K562 (cell line): ENCODE measurements at regions not wholly inside any gene's neighbourhood (a gene's known extent, or its start where the extent isn't known, plus 50 kb on each side); places are given as distances from the start of the nearest gene placed in this dataset.

Source experiments
- ATAC-seq: fragments of 200-7000 bp; cut with Tn5 transposase; 3 replicates; pipeline ENCODE4 v1.9.1; 2020; ENCODE audit warnings: moderate library complexity
- BruUV-seq: library from RNA; stranded (reverse); fragments of 400-500 nt; replicated peaks from 2 replicates; lab custom pipeline; 2021; lab: Mats Ljungman, UMichigan
- CTCF ChIA-PET: fragments of 300-600 bp; formaldehyde crosslinking; extraction: SDS; loops from one replicate; lab custom pipeline; 2021; ENCODE audit warnings: low intra/inter-chr PET ratio; lab: Yijun Ruan, JAX
- POLR2A ChIA-PET: fragments of 300-600, 350-650 bp; sonication (Branson Sonifier 250); formaldehyde crosslinking; extraction: SDS; loops from one replicate; lab custom pipeline; 2021; ENCODE audit warnings: antibody characterized with exemption, inconsistent platforms; lab: Yijun Ruan, JAX
- DNase-seq, 4 experiments: peaks; one replicate each; pipeline versions ENCODE4 v3.0.0 to v3.0.0-alpha.2; 2011 to 2018; ENCODE audit warnings: low spot score in 3 of 4, mixed read lengths in 3 of 4; ENCODE audit errors: extremely low read depth in 1 of 4
- FAIRE-seq: peaks from 2 replicates; lab custom pipeline; 2011; peaks lifted over from hg19 to GRCh38; lab: Jason Lieb, UNC
- H2AFZ ChIP-seq: 2 replicates; pipeline ENCODE4 v1.6.0; 2011; ENCODE audit warnings: low read depth, low read length, control low read depth, inconsistent platforms
- H3K27ac ChIP-seq: fragments of 200-600 bp; 3 replicates; pipeline ENCODE4 v1.8.0; 2011; ENCODE audit warnings: low read depth, mild to moderate bottlenecking, control low read depth, inconsistent platforms, low read length, moderate library complexity, mixed read lengths; ENCODE audit errors: extremely low read depth
- H3K27me3 ChIP-seq, 2 experiments: fragments of 300-600 bp in 1 of 2; 2 replicates in 1 of 2; 3 replicates in 1 of 2; pipeline versions ENCODE4 v1.6.0 to v1.8.0; 2011; ENCODE audit warnings: inconsistent platforms in 2 of 2, low read length in 2 of 2, mild to moderate bottlenecking in 1 of 2, mixed read lengths in 1 of 2, moderate library complexity in 1 of 2; ENCODE audit not compliant: control insufficient read depth in 2 of 2, insufficient read depth in 2 of 2
- H3K36me3 ChIP-seq: fragments of 300-600 bp; 3 replicates; pipeline ENCODE4 v1.8.0; 2011; ENCODE audit warnings: mild to moderate bottlenecking, low read length, inconsistent platforms; ENCODE audit not compliant: control insufficient read depth, insufficient read depth
- H3K4me1 ChIP-seq, 2 experiments: fragments of 200-600 bp in 1 of 2; replicated peaks in 1 of 2; 2 replicates in 1 of 2; 3 replicates in 1 of 2; pipeline versions ENCODE4 v1.5.1 to v1.8.0; 2011; ENCODE audit warnings: inconsistent platforms in 2 of 2, low read length in 2 of 2, mild to moderate bottlenecking in 1 of 2, mixed read lengths in 1 of 2, moderate library complexity in 1 of 2; ENCODE audit not compliant: control insufficient read depth in 2 of 2, insufficient read depth in 2 of 2
- H3K4me2 ChIP-seq: 2 replicates; pipeline ENCODE4 v1.6.1; 2011; ENCODE audit warnings: low read length, control low read depth, inconsistent platforms, mixed read lengths; ENCODE audit not compliant: insufficient read depth
- H3K4me3 ChIP-seq: fragments of 200-600 bp; sonication (generic), shearing (Covaris generic); 2 replicates; pipeline ENCODE4 v1.5.1; 2016; ENCODE audit warnings: control low read depth, inconsistent platforms
- H3K79me2 ChIP-seq: fragments of 200-600 bp; 3 replicates; pipeline ENCODE4 v1.8.0; 2011; ENCODE audit warnings: low read length, inconsistent platforms; ENCODE audit not compliant: control insufficient read depth, insufficient read depth
- H3K9ac ChIP-seq, 2 experiments: 2 replicates each; pipeline versions ENCODE4 v1.6.0 to v1.6.1; 2011; ENCODE audit warnings: low read depth in 2 of 2, low read length in 2 of 2, control low read depth in 1 of 2, inconsistent platforms in 1 of 2, mild to moderate bottlenecking in 1 of 2, mixed read lengths in 1 of 2; ENCODE audit not compliant: insufficient read depth in 1 of 2
- H3K9me1 ChIP-seq: one replicate; pipeline ENCODE4 v1.6.0; 2011; ENCODE audit warnings: inconsistent platforms, mild to moderate bottlenecking, low read length, moderate library complexity; ENCODE audit not compliant: control insufficient read depth, insufficient read depth
- H3K9me3 ChIP-seq: replicated peaks from 2 replicates; pipeline ENCODE4 v1.5.1; 2011; ENCODE audit warnings: low read depth, low read length, inconsistent platforms; ENCODE audit not compliant: control insufficient read depth, insufficient read depth
- H4K20me1 ChIP-seq: replicated peaks from 2 replicates; pipeline ENCODE4 v1.6.1; 2011; ENCODE audit warnings: low read length, inconsistent platforms, mixed read lengths; ENCODE audit not compliant: control insufficient read depth, insufficient read depth
- ESRRB ChIP-seq: fragments of 250-450 bp; sonication (Bioruptor Pico); IDR thresholded peaks from 2 replicates; pipeline ENCODE4 v1.5.0; 2020; ENCODE audit warnings: mild to moderate bottlenecking, moderate library complexity, borderline replicate concordance
- PTTG1 ChIP-seq: fragments of 450-650 bp; IDR thresholded peaks from 2 replicates; pipeline ENCODE4 v1.6.1; 2016; ENCODE audit warnings: low read depth, mild to moderate bottlenecking, missing genetic modification characterization, missing compliant biosample characterization
- RB1 ChIP-seq: fragments of 450-650 bp; IDR thresholded peaks from 2 replicates; pipeline ENCODE4 v1.6.1; 2017; ENCODE audit warnings: low read depth, mild to moderate bottlenecking
- STAT5A ChIP-seq: IDR thresholded peaks from 2 replicates; pipeline ENCODE4 v1.6.1; 2012; ENCODE audit warnings: low read length, inconsistent platforms, borderline replicate concordance
- ZNF217 ChIP-seq: sonication (generic); formaldehyde crosslinking; IDR thresholded peaks from 2 replicates; pipeline ENCODE4 v1.8.0; 2022; ENCODE audit warnings: mild to moderate bottlenecking, missing genetic modification reagents
- WGBS: fragments of 100-300 bp; shearing (Covaris generic); methylation state at CpG from one replicate; pipeline ENCODE4 v1.1.6; 2016; ENCODE audit warnings: low coverage, mixed read lengths; ENCODE audit not compliant: insufficient coverage; ENCODE audit errors: missing lambda C conversion rate; 5-methylcytosine and 5-hydroxymethylcytosine counted together
- in situ Hi-C: fragments of 300-500 bp; cut with MboI; formaldehyde crosslinking; loops from 4 replicates; pipeline ENCODE4 v1.15.0; 2018; ENCODE audit warnings: inconsistent platforms, mixed read lengths
- intact Hi-C: fragments of 100-400 bp; cut with micrococcal nuclease; formaldehyde crosslinking; loops from 2 replicates; pipeline ENCODE4 v1.14.2; 2022
- TF ChIP-seq, protein P1 (sequence below): fragments of 200-600 bp; sonication (generic); IDR thresholded peaks from one replicate; pipeline ENCODE4 v1.6.1; 2012; ENCODE audit warnings: mild to moderate bottlenecking, low read depth, low read length, inconsistent platforms
- TF ChIP-seq, protein P2 (sequence below): IDR thresholded peaks from 3 replicates; pipeline ENCODE4 v1.6.1; 2011; ENCODE audit warnings: borderline replicate concordance, mild to moderate bottlenecking, moderate library complexity; ENCODE audit not compliant: insufficient read length; ENCODE audit errors: extremely low read depth

DNA sequence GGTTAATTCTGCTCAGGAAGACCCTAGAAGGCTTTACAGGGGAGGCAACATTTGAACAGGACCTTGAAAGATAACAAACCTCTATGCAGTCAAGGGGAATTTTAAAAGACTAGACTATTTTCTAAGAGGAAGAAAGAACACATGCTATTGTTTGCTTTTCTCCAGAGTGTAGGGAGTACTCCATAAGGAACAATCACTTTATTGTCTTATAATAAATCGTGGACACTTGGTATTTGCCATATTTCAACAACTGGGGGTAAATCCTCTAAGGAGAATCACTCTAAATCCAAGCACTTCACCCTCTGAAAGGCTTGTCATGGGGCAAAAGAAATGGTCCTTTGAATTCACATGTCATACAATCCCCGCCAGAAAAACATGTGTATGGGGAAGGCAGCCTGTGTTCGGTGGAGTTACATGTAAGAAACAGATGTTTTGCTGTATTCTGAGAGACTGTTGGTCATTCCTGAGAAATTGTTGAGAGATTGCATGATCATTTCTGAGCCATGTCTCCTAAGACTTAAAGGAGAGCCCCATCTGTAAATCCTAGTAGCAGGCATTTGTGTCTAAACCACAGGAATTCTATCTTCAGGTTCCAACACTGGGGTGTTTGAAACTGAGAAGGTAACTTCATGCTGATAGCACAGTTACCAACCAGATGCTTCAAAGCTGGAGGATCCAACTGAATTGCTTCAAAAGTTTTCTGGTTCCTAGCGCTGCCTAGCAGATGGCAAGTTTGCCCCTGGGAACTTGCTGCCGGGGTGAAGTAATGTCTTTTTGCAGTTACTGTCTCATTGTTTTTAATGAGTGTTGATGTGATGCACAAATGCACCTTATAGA lies 66.8 kb downstream of the FZD4 start:
- DNase-seq (no peak), ATAC-seq (no peak), FAIRE-seq (no peak)
- ChIA-PET POLR2A (no interaction called here), CTCF (interaction anchor here (0.6 kb wide), 2 partner anchors 222 to 1737 kb away, joined by 3 read pairs; no protein-coding TSS in a partner anchor)
- in situ Hi-C loops = no loop called here
- WGBS = 3% methylated on average over 5 of the region's 5 CpGs
- no peak overlapping the region for H3K9ac ChIP-seq
- H3K4me3 ChIP-seq = no peak overlapping the region
- no peak overlapping the region for H3K27ac ChIP-seq
- no TSS peak for BruUV-seq
- no peaks in the 10 kb centered on the region for H3K79me2 ChIP-seq
- H4K20me1 ChIP-seq = no peaks in the 10 kb centered on the region
- H3K36me3 ChIP-seq = no peaks in the 10 kb centered on the region
- intact Hi-C loops = no loop called here
- H3K27me3 ChIP-seq = peaks cover 0 to 5% of the 10 kb centered on the region in 2 experiments; a peak in 1 of 5 replicates
- no peak overlapping the region for H3K4me2 ChIP-seq
- H3K9me3 ChIP-seq = no peaks in the 10 kb centered on the region
- H3K4me1 ChIP-seq = no peaks in the 10 kb centered on the region
- H2AFZ ChIP-seq = no peak overlapping the region
- no peaks in the 10 kb centered on the region for H3K9me1 ChIP-seq
- TF ChIP-seq, protein P1, sequence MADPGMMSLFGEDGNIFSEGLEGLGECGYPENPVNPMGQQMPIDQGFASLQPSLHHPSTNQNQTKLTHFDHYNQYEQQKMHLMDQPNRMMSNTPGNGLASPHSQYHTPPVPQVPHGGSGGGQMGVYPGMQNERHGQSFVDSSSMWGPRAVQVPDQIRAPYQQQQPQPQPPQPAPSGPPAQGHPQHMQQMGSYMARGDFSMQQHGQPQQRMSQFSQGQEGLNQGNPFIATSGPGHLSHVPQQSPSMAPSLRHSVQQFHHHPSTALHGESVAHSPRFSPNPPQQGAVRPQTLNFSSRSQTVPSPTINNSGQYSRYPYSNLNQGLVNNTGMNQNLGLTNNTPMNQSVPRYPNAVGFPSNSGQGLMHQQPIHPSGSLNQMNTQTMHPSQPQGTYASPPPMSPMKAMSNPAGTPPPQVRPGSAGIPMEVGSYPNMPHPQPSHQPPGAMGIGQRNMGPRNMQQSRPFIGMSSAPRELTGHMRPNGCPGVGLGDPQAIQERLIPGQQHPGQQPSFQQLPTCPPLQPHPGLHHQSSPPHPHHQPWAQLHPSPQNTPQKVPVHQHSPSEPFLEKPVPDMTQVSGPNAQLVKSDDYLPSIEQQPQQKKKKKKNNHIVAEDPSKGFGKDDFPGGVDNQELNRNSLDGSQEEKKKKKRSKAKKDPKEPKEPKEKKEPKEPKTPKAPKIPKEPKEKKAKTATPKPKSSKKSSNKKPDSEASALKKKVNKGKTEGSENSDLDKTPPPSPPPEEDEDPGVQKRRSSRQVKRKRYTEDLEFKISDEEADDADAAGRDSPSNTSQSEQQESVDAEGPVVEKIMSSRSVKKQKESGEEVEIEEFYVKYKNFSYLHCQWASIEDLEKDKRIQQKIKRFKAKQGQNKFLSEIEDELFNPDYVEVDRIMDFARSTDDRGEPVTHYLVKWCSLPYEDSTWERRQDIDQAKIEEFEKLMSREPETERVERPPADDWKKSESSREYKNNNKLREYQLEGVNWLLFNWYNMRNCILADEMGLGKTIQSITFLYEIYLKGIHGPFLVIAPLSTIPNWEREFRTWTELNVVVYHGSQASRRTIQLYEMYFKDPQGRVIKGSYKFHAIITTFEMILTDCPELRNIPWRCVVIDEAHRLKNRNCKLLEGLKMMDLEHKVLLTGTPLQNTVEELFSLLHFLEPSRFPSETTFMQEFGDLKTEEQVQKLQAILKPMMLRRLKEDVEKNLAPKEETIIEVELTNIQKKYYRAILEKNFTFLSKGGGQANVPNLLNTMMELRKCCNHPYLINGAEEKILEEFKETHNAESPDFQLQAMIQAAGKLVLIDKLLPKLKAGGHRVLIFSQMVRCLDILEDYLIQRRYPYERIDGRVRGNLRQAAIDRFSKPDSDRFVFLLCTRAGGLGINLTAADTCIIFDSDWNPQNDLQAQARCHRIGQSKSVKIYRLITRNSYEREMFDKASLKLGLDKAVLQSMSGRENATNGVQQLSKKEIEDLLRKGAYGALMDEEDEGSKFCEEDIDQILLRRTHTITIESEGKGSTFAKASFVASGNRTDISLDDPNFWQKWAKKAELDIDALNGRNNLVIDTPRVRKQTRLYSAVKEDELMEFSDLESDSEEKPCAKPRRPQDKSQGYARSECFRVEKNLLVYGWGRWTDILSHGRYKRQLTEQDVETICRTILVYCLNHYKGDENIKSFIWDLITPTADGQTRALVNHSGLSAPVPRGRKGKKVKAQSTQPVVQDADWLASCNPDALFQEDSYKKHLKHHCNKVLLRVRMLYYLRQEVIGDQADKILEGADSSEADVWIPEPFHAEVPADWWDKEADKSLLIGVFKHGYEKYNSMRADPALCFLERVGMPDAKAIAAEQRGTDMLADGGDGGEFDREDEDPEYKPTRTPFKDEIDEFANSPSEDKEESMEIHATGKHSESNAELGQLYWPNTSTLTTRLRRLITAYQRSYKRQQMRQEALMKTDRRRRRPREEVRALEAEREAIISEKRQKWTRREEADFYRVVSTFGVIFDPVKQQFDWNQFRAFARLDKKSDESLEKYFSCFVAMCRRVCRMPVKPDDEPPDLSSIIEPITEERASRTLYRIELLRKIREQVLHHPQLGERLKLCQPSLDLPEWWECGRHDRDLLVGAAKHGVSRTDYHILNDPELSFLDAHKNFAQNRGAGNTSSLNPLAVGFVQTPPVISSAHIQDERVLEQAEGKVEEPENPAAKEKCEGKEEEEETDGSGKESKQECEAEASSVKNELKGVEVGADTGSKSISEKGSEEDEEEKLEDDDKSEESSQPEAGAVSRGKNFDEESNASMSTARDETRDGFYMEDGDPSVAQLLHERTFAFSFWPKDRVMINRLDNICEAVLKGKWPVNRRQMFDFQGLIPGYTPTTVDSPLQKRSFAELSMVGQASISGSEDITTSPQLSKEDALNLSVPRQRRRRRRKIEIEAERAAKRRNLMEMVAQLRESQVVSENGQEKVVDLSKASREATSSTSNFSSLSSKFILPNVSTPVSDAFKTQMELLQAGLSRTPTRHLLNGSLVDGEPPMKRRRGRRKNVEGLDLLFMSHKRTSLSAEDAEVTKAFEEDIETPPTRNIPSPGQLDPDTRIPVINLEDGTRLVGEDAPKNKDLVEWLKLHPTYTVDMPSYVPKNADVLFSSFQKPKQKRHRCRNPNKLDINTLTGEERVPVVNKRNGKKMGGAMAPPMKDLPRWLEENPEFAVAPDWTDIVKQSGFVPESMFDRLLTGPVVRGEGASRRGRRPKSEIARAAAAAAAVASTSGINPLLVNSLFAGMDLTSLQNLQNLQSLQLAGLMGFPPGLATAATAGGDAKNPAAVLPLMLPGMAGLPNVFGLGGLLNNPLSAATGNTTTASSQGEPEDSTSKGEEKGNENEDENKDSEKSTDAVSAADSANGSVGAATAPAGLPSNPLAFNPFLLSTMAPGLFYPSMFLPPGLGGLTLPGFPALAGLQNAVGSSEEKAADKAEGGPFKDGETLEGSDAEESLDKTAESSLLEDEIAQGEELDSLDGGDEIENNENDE = no peak
- no peak for TF ChIP-seq RB1
- no peak for TF ChIP-seq ZNF217 (CRISPR knock-in tag)
- no peak for TF ChIP-seq ESRRB
- TF ChIP-seq, protein P2, sequence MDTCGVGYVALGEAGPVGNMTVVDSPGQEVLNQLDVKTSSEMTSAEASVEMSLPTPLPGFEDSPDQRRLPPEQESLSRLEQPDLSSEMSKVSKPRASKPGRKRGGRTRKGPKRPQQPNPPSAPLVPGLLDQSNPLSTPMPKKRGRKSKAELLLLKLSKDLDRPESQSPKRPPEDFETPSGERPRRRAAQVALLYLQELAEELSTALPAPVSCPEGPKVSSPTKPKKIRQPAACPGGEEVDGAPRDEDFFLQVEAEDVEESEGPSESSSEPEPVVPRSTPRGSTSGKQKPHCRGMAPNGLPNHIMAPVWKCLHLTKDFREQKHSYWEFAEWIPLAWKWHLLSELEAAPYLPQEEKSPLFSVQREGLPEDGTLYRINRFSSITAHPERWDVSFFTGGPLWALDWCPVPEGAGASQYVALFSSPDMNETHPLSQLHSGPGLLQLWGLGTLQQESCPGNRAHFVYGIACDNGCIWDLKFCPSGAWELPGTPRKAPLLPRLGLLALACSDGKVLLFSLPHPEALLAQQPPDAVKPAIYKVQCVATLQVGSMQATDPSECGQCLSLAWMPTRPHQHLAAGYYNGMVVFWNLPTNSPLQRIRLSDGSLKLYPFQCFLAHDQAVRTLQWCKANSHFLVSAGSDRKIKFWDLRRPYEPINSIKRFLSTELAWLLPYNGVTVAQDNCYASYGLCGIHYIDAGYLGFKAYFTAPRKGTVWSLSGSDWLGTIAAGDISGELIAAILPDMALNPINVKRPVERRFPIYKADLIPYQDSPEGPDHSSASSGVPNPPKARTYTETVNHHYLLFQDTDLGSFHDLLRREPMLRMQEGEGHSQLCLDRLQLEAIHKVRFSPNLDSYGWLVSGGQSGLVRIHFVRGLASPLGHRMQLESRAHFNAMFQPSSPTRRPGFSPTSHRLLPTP = no peak
- no peak for TF ChIP-seq STAT5A
- no peak for TF ChIP-seq PTTG1 (tag)
